Upper lobe of left lung (tissue), 4 donors: ENCODE measurements at regions not wholly inside any gene's neighbourhood (a gene's known extent, or its start where the extent isn't known, plus 50 kb on each side); places are given as distances from the start of the nearest gene placed in this dataset.

Source experiments
- POLR2A ChIP-seq, 4 donors: fragments of 450-650 bp; IDR thresholded peaks; one replicate each; pipeline ENCODE4 v1.5.1; 2016 to 2017; ENCODE audit warnings: antibody characterized with exemption in 4 of 4, mild to moderate bottlenecking in 2 of 4
- POLR2AphosphoS5 ChIP-seq, 2 donors: sonication (generic); formaldehyde crosslinking; IDR thresholded peaks; one replicate each; pipeline ENCODE4 v1.5.1; 2017; ENCODE audit warnings: antibody characterized with exemption in 2 of 2

DNA sequence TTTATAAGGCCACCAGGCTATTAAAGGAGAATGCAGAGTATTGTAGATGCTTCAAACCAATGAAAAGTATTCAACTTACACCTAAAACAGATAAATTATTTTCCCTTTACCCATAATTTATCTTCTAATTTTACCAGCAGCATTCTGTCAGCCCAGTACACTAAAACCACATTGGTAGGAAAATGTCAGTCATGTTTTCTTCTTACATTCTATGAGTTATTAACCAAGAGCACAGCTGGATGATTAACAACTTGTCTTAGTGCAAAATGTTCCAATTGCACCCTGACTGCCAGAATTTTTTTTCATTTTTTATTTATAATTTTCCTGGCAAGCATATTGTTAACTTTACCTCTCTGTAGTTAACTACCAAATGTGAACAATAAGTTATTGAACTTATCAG, 79.0 kb upstream of the WDR75 start:
- TF ChIP-seq POLR2A (IDR thresholded peaks at IDR 0.05) (no peak), POLR2AphosphoS5 (IDR thresholded peaks at IDR 0.05) (no peak)
